HG03558 (cell line): ENCODE measurements at regions not wholly inside any gene's neighbourhood (a gene's known extent, or its start where the extent isn't known, plus 50 kb on each side); places are given as distances from the start of the nearest gene placed in this dataset.

ENCODE experiments used
- ATAC-seq: cut with Tn5 transposase; IDR thresholded peaks from one replicate; pipeline ENCODE4 v1.9.1; 2021; ENCODE audit warnings: moderate number of reproducible peaks; ENCODE audit not compliant: unreplicated experiment; ENCODE audit errors: extremely low read depth

- ATAC-seq = no peak
Observed at GRCh38 chr2:106977717-106978116, 91.8 kb upstream of the ST6GAL2 start.

- ATAC-seq = no peak
Observed at GRCh38 chr2:106978647-106979046, 92.7 kb upstream of the ST6GAL2 start.

- no peak for ATAC-seq
Observed at GRCh38 chr2:106981491-106981890, 95.5 kb upstream of the ST6GAL2 start.

GRCh38 chr2:106982350-106982749, 96.4 kb upstream of the ST6GAL2 start:
- no peak for ATAC-seq

GRCh38 chr2:106983305-106983704, 97.3 kb upstream of the ST6GAL2 start:
- ATAC-seq = no peak

- no peak for ATAC-seq
Observed at GRCh38 chr2:106988361-106988760, 102.4 kb upstream of the ST6GAL2 start.

- no peak for ATAC-seq
Observed at GRCh38 chr2:106990297-106990696, 104.3 kb upstream of the ST6GAL2 start.

- no peak for ATAC-seq
Observed at GRCh38 chr2:106991866-106992265, 105.9 kb upstream of the ST6GAL2 start.

- no peak for ATAC-seq
Observed at GRCh38 chr2:106995556-106995955, 109.6 kb upstream of the ST6GAL2 start.

- ATAC-seq = no peak
Observed at GRCh38 chr2:106996171-106996769, 110.3 kb upstream of the ST6GAL2 start.

GRCh38 chr2:106997204-106997603, 111.2 kb upstream of the ST6GAL2 start:
- no peak for ATAC-seq

GRCh38 chr2:107001062-107001461, 115.1 kb upstream of the ST6GAL2 start:
- no peak for ATAC-seq

GRCh38 chr2:107001551-107001950, 115.6 kb upstream of the ST6GAL2 start:
- ATAC-seq = no peak

- ATAC-seq = no peak
Observed at GRCh38 chr2:107001964-107002696, 116.2 kb upstream of the ST6GAL2 start.

GRCh38 chr2:107002735-107003134, 116.8 kb upstream of the ST6GAL2 start:
- ATAC-seq = no peak

- ATAC-seq = no peak
Observed at GRCh38 chr2:107005853-107006252, 119.9 kb upstream of the ST6GAL2 start.

GRCh38 chr2:107006836-107007235, 120.9 kb upstream of the ST6GAL2 start:
- ATAC-seq = no peak

GRCh38 chr2:107007927-107008326, 122.0 kb upstream of the ST6GAL2 start:
- no peak for ATAC-seq

GRCh38 chr2:107008843-107009242, 122.9 kb upstream of the ST6GAL2 start:
- no peak for ATAC-seq

GRCh38 chr2:107009275-107009674, 123.3 kb upstream of the ST6GAL2 start:
- no peak for ATAC-seq

GRCh38 chr2:107012714-107013306, 126.8 kb upstream of the ST6GAL2 start:
- no peak for ATAC-seq

GRCh38 chr2:107013884-107014283, 127.9 kb upstream of the ST6GAL2 start:
- no peak for ATAC-seq
